ENCODE measurements at regions not wholly inside any gene's neighbourhood (a gene's known extent, or its start where the extent isn't known, plus 50 kb on each side); places are given as distances from the start of the nearest gene placed in this dataset.

GRCh38 chr11:101185985-101186384, 56.4 kb upstream of the PGR start:
- Histone ChIP-seq H3K36me3 (no peaks in the 10 kb centered on the region), H3K4me3 (no peak overlapping the region), H3K27me3 (no peaks in the 10 kb centered on the region), H3K27ac (no peak overlapping the region), H3K4me1 (peaks cover 0 to 19% of the 10 kb centered on the region in 2 donors), H3K9me3 (no peaks in the 10 kb centered on the region)
- no peak for DNase-seq (ENCODE audit: low spot score in 2 of 2)
- TF ChIP-seq CTCF (IDR thresholded peaks at IDR 0.05), result no peak
- intact Hi-C loops (cut with DNase I), result loop anchor here (5.0 kb wide), 1 partner anchor 59 kb away; the partner anchor contains the start of gene PGR

GRCh38 chr11:101182467-101182866, 52.9 kb upstream of the PGR start:
- Histone ChIP-seq H3K9me3 (no peaks in the 10 kb centered on the region), H3K4me3 (no peak overlapping the region), H3K27ac (no peak overlapping the region), H3K27me3 (no peaks in the 10 kb centered on the region), H3K4me1 (peaks cover 0 to under 1% of the 10 kb centered on the region in 2 donors), H3K36me3 (no peaks in the 10 kb centered on the region)
- intact Hi-C loops (cut with DNase I), result no loop called here
- no peak for DNase-seq (ENCODE audit: low spot score in 2 of 2)
- TF ChIP-seq CTCF (IDR thresholded peaks at IDR 0.05), result no peak

GRCh38 chr11:101180481-101180880, 50.9 kb upstream of the PGR start:
- DNase-seq (ENCODE audit: low spot score in 2 of 2), result no peak
- Histone ChIP-seq H3K4me1 (no peaks in the 10 kb centered on the region), H3K27me3 (no peaks in the 10 kb centered on the region), H3K27ac (no peak overlapping the region), H3K36me3 (peaks cover 0 to 3% of the 10 kb centered on the region in 2 donors), H3K4me3 (no peak overlapping the region), H3K9me3 (no peaks in the 10 kb centered on the region)
- TF ChIP-seq CTCF (IDR thresholded peaks at IDR 0.05), result no peak
- intact Hi-C loops (cut with DNase I), result no loop called here
